CD4-positive, alpha-beta T cell (primary cell): ENCODE measurements at regions not wholly inside any gene's neighbourhood (a gene's known extent, or its start where the extent isn't known, plus 50 kb on each side); places are given as distances from the start of the nearest gene placed in this dataset.

Experiments
- ATAC-seq: fragments of 200-7000 bp; cut with Tn5 transposase; one replicate; pipeline ENCODE4 v1.10.0; 2022; ENCODE audit warnings: mild to moderate bottlenecking; ENCODE audit not compliant: poor library complexity
- CTCF ChIA-PET: fragments of 350-600 bp; sonication (Branson Sonifier 250); formaldehyde crosslinking; loops from one replicate; lab custom pipeline; 2021; ENCODE audit warnings: antibody characterized with exemption, inconsistent platforms; lab: Charles Lee
- POLR2A ChIA-PET: fragments of 350-600 bp; sonication (Branson Sonifier 250); formaldehyde crosslinking; loops from one replicate; lab custom pipeline; 2021; ENCODE audit warnings: antibody characterized with exemption, inconsistent platforms; lab: Charles Lee
- DNase-seq, 14 experiments: peaks; one replicate each; pipeline ENCODE4 v3.0.0-alpha.2; 2013 to 2020; ENCODE audit warnings: mixed read lengths in 2 of 14
- H3K27ac ChIP-seq, 2 donors: one replicate each; pipeline versions ENCODE4 v1.5.1 to v1.7.0; 2013; ENCODE audit warnings: low read length in 2 of 2, low read depth in 1 of 2, mild to moderate bottlenecking in 1 of 2
- H3K27me3 ChIP-seq, 2 experiments: 1 replicate in 1 of 2; 2 replicates in 1 of 2; pipeline versions ENCODE4 v1.6.1 to v1.7.0; 2013; ENCODE audit warnings: low read length in 2 of 2, control low read depth in 1 of 2, mild to moderate bottlenecking in 1 of 2, moderate library complexity in 1 of 2; ENCODE audit not compliant: insufficient read depth in 2 of 2, control insufficient read depth in 1 of 2
- H3K36me3 ChIP-seq: one replicate; pipeline ENCODE4 v1.6.1; 2013; ENCODE audit warnings: low read length, control low read depth; ENCODE audit not compliant: insufficient read depth
- H3K4me1 ChIP-seq: one replicate; pipeline ENCODE4 v1.6.1; 2013; ENCODE audit warnings: low read length, control low read depth; ENCODE audit not compliant: insufficient read depth
- H3K4me3 ChIP-seq: one replicate; pipeline ENCODE4 v1.5.1; 2013; ENCODE audit warnings: mild to moderate bottlenecking, low read length, moderate library complexity
- H3K9me3 ChIP-seq, 2 experiments: 1 replicate in 1 of 2; 2 replicates in 1 of 2; pipeline versions ENCODE4 v1.6.1 to v1.7.0; 2013; ENCODE audit warnings: low read length in 2 of 2, mild to moderate bottlenecking in 2 of 2, control low read depth in 1 of 2, moderate library complexity in 1 of 2; ENCODE audit not compliant: control insufficient read depth in 1 of 2, insufficient read depth in 1 of 2
- H3K27ac Mint-ChIP-seq: one replicate; pipeline ENCODE4 v1.8.0; 2020; ENCODE audit warnings: mixed read lengths
- H3K27me3 Mint-ChIP-seq: one replicate; pipeline ENCODE4 v1.8.0; 2021; ENCODE audit warnings: mixed read lengths
- H3K36me3 Mint-ChIP-seq: one replicate; pipeline ENCODE4 v1.8.0; 2021; ENCODE audit warnings: low read depth, mixed read lengths
- H3K4me1 Mint-ChIP-seq: one replicate; pipeline ENCODE4 v1.8.0; 2021; ENCODE audit warnings: low read depth, mixed read lengths
- H3K4me3 Mint-ChIP-seq: one replicate; pipeline ENCODE4 v1.8.0; 2020; ENCODE audit warnings: mild to moderate bottlenecking, mixed read lengths
- H3K9me3 Mint-ChIP-seq: one replicate; pipeline ENCODE4 v1.8.0; 2020; ENCODE audit warnings: mixed read lengths
- intact Hi-C, 2 experiments: fragments of 100-400 bp; cut with DNase I in 1 of 2; cut with micrococcal nuclease in 1 of 2; formaldehyde crosslinking; loops; one replicate each; pipeline versions ENCODE4 v1.15.1 to v1.9.0; 2023 to 2025; cut with DNase I, micrococcal nuclease
- TF ChIP-seq, protein P1 (sequence below): fragments of 200-600 bp; IDR thresholded peaks from one replicate; pipeline ENCODE4 v1.8.0; 2022; ENCODE audit warnings: antibody characterized with exemption, mild to moderate bottlenecking

DNA sequence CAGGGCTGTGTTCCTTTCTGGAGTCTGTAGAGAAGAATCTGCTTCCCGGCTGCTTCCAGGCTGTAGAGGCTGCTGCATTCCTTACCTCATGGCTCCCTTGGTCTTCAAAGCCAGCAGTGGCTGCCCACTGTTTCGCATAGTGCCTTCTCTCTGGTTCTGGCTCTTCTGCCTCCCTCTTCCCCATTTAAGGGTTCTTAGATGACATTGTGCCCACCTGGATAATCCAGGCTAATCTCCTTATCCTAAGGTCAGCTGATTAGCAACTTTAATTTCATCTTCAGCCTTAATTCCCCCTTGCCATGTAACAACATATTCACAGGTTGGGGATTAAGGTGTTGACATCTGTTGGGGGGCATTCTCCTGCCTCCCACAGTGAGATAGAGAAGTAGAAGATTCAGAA, 208.6 kb upstream of the TMTC1 start:
- Mint-ChIP-seq H3K9me3 (peaks cover 5% of the 10 kb centered on the region), H3K4me3 (no peak overlapping the region), H3K27me3 (no peaks in the 10 kb centered on the region), H3K27ac (no peak overlapping the region), H3K4me1 (no peaks in the 10 kb centered on the region), H3K36me3 (no peaks in the 10 kb centered on the region)
- TF ChIP-seq, protein P1, sequence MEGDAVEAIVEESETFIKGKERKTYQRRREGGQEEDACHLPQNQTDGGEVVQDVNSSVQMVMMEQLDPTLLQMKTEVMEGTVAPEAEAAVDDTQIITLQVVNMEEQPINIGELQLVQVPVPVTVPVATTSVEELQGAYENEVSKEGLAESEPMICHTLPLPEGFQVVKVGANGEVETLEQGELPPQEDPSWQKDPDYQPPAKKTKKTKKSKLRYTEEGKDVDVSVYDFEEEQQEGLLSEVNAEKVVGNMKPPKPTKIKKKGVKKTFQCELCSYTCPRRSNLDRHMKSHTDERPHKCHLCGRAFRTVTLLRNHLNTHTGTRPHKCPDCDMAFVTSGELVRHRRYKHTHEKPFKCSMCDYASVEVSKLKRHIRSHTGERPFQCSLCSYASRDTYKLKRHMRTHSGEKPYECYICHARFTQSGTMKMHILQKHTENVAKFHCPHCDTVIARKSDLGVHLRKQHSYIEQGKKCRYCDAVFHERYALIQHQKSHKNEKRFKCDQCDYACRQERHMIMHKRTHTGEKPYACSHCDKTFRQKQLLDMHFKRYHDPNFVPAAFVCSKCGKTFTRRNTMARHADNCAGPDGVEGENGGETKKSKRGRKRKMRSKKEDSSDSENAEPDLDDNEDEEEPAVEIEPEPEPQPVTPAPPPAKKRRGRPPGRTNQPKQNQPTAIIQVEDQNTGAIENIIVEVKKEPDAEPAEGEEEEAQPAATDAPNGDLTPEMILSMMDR = no peak
- DNase-seq = no peak
- no peak overlapping the region for H3K4me3 ChIP-seq
- no peaks in the 10 kb centered on the region for H3K27me3 ChIP-seq
- H3K27ac ChIP-seq = no peak overlapping the region
- intact Hi-C loops = no loop called here
- H3K4me1 ChIP-seq = no peaks in the 10 kb centered on the region
- ChIA-PET CTCF (no interaction called here), POLR2A (no interaction called here)
- no peaks in the 10 kb centered on the region for H3K36me3 ChIP-seq
- ATAC-seq = no peak
- no peaks in the 10 kb centered on the region for H3K9me3 ChIP-seq

DNA sequence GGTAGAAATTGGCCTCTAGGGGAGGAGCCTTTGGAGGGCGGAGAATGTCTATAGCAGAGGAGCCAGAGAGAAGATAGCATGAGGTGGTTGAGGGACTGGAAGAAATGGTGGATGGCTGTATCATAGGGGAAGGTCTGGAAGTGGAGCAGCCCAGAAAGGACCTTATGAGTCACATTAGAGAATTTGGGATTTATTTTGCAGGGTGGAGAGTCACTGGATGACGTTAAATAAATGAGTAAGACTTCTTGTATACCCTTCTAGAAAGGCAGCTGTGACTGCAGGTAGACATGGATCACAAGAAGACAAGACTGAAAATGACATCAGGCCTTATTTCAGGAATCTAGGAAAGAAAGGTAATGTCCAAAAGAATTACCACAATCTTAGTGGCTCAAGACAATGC, 208.2 kb upstream of the TMTC1 start:
- no peaks in the 10 kb centered on the region for H3K4me1 ChIP-seq
- H3K9me3 ChIP-seq = no peaks in the 10 kb centered on the region
- TF ChIP-seq, protein P1 = no peak
- CTCF ChIA-PET = no interaction called here
- no peaks in the 10 kb centered on the region for H3K36me3 Mint-ChIP-seq
- H3K4me3 ChIP-seq = no peak overlapping the region
- H3K27me3 Mint-ChIP-seq = no peaks in the 10 kb centered on the region
- ATAC-seq = no peak
- H3K27ac Mint-ChIP-seq = no peak overlapping the region
- no peaks in the 10 kb centered on the region for H3K4me1 Mint-ChIP-seq
- no peaks in the 10 kb centered on the region for H3K27me3 ChIP-seq
- peaks cover 5% of the 10 kb centered on the region for H3K9me3 Mint-ChIP-seq
- POLR2A ChIA-PET = no interaction called here
- H3K27ac ChIP-seq = no peak overlapping the region
- intact Hi-C loops = no loop called here
- no peak overlapping the region for H3K4me3 Mint-ChIP-seq
- no peak for DNase-seq
- no peaks in the 10 kb centered on the region for H3K36me3 ChIP-seq

DNA sequence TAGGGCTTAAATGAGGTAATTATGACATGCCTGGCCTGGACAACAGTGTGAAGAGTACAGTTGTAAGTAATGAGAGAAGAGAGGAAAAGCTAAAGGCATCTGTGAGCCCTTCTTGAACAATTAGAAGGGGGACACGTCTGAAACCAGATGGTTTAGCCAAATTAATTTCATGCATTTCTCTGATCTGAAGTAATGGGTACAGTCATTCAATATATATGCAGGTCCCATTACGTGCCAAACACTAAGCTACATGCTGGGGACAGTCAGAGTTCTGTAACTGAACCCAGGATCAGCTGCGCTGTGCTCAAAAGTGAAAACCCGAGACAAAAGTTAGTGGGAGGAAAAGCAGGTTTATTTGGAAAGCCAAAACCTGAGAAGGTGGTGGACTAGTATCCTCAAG, 207.2 kb upstream of the TMTC1 start:
- intact Hi-C loops = no loop called here
- Histone ChIP-seq H3K4me1 (no peaks in the 10 kb centered on the region), H3K27ac (no peak overlapping the region), H3K27me3 (no peaks in the 10 kb centered on the region), H3K9me3 (no peaks in the 10 kb centered on the region), H3K4me3 (no peak overlapping the region), H3K36me3 (no peaks in the 10 kb centered on the region)
- TF ChIP-seq, protein P1 = no peak
- Mint-ChIP-seq H3K4me3 (no peak overlapping the region), H3K27me3 (no peaks in the 10 kb centered on the region), H3K9me3 (peaks cover 5% of the 10 kb centered on the region), H3K4me1 (no peaks in the 10 kb centered on the region), H3K27ac (no peak overlapping the region), H3K36me3 (no peaks in the 10 kb centered on the region)
- ATAC-seq = no peak
- no peak for DNase-seq
- ChIA-PET POLR2A (no interaction called here), CTCF (no interaction called here)
